ENCODE measurements at regions not wholly inside any gene's neighbourhood (a gene's known extent, or its start where the extent isn't known, plus 50 kb on each side); places are given as distances from the start of the nearest gene placed in this dataset.

DNA sequence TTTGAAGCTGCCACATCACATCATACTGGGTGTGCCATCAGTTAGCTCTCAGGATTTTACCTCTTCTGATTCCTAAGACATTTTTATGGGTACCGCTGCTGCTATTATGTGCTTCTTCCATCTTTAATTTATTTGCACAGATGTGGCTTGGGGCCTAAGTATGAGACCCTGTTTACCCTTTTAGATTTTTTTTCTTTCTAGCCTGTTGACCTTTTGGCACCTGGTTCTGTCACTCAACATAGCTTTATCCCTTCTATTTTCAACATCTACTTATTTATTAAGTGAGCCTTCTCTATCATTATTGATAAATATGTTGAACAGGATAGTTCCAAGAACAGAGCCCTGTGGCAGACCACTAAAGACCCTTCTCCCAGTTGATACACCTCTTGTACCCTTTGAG is 57.0 kb downstream of the TET3 start:
- Histone ChIP-seq H3K36me3 (no peaks in the 10 kb centered on the region), H3K4me3 (no peak overlapping the region), H3K9me3 (no peaks in the 10 kb centered on the region), H3K27ac (no peak overlapping the region), H3K27me3 (no peaks in the 10 kb centered on the region), H3K4me1 (no peaks in the 10 kb centered on the region)
- no peak for FAIRE-seq
- DNase-seq, result no peak
- ATAC-seq, result no peak
- intact Hi-C loops (cut with DNase I), result no loop called here
- no peak for TF ChIP-seq CTCF (IDR thresholded peaks at IDR 0.05)
- WGBS, 2 donors, result 95 to 96% methylated on average over 1 of the region's 1 CpG

DNA sequence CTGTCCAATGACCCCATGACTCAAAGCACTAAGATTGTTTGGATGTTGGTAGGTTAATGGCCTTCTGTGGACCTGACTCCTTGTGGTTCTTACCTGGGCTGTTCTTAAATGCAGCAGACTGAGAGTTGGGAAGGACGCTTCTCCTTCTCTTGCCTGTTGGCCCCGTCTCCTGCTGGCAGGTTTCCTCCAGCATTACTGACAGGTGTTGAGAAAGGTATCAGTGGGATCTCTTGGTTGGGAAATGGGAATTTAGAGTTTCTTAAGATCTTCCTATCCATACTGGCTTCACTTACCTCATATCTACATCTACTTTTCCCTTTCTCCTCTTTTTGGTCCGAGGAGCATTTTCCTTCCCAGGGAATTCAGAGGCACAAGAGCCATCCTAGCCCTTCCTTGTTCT is 57.9 kb downstream of the TET3 start:
- ATAC-seq, result no peak

DNA sequence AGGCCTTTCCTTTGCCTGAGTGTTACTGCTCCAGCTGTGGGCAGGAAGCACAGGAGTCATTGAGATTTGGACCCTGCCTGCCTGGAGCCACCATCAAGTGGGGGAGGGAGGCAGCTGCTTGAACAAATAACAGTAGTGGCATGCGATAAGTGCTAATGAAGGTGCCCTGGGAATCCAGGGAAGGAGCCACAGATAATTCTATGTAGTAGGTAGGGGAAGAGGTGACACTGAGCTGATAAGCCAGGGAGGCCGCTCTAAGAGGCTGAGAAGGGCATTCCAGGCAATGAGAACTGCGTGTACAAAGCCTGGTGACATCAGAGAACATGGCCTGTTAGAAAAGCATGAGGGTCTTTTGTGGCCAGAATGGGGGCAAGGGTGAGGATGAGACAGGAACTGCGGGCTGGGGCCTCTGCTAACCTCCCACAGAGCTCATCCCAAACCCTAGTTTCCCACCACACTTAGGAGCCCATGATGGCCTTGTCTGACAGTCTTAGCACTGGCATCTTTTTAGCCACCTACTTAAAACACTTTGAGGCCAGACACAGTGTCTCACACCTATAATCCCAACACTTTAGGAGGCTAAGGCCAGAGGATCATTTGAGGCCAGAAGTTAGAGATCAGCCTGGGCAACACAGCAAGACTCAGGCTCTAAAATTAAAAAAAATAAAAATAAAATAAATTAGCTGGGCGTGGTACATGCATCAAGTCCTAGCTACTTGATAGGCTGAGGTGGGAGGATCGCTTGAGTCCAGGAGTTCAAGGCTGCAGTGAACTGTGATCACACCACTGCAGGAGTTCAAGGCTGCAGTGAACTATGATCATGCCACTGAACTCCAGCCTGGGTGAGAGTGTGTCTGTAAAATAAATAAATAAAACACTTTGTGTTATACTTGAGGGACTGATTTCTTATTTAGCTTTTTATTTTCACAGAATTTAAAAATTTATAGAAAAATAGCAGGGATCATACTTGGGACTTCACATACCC is 58.9 kb downstream of the TET3 start:
- 91 to 94% methylated on average over 6 of the region's 6 CpGs for WGBS, 2 donors
- Histone ChIP-seq H3K27me3 (no peaks in the 10 kb centered on the region), H3K36me3 (peaks cover 0 to 6% (median 0%) of the 10 kb centered on the region in 3 donors), H3K4me1 (no peaks in the 10 kb centered on the region), H3K9me3 (no peaks in the 10 kb centered on the region), H3K4me3 (no peak overlapping the region), H3K27ac (no peak overlapping the region)
- intact Hi-C loops (cut with DNase I), result no loop called here
- DNase-seq (no peak), ATAC-seq (no peak), FAIRE-seq (no peak)
- no peak for TF ChIP-seq CTCF (IDR thresholded peaks at IDR 0.05)

More for the DNA sequence above, 57.9 kb downstream of the TET3 start:
- Histone ChIP-seq H3K4me1 (no peaks in the 10 kb centered on the region), H3K36me3 (no peaks in the 10 kb centered on the region), H3K4me3 (no peak overlapping the region), H3K9me3 (no peaks in the 10 kb centered on the region), H3K27me3 (no peaks in the 10 kb centered on the region), H3K27ac (no peak overlapping the region)
- FAIRE-seq (no peak), DNase-seq (no peak)
- intact Hi-C loops (cut with DNase I), result no loop called here
- WGBS, 2 donors, result 93 to 94% methylated on average over 3 of the region's 3 CpGs
- no peak for TF ChIP-seq CTCF (IDR thresholded peaks at IDR 0.05)

DNA sequence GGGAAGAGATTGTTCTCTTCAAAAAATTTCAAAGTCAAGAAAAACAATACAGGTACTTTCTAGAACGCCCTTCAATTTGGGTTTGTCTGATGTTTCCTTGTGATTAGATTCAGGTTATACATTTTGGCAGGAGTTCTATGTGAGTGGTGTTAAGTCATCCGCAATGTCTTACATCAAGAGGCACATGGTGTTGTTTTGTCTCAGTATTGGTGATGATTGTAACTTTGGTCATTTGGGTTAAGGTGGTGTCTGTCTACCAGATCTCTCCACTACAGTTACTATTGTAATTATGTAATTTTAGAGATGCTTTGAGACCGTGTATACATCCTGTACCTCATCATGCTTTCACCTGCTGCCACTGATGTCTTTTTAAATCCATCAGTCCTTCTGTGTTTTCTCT is 60.3 kb downstream of the TET3 start:
- Histone ChIP-seq H3K9me3 (no peaks in the 10 kb centered on the region), H3K27me3 (no peaks in the 10 kb centered on the region), H3K4me3 (no peak overlapping the region), H3K4me1 (no peaks in the 10 kb centered on the region), H3K36me3 (peaks cover 0 to 6% (median 0%) of the 10 kb centered on the region in 3 donors), H3K27ac (no peak overlapping the region)
- DNase-seq, result no peak
- ATAC-seq, result no peak
- WGBS, 2 donors, result 85 to 89% methylated on average over 3 of the region's 3 CpGs
- no peak for FAIRE-seq
- intact Hi-C loops (cut with DNase I), result no loop called here
- TF ChIP-seq CTCF (IDR thresholded peaks at IDR 0.05), result no peak

GRCh38 chr2:74045454-74045853 is 60.7 kb downstream of the TET3 start:
- FAIRE-seq (no peak), ATAC-seq (no peak), DNase-seq (no peak)
- Histone ChIP-seq H3K27me3 (no peaks in the 10 kb centered on the region), H3K36me3 (peaks cover 0 to 6% (median 0%) of the 10 kb centered on the region in 3 donors), H3K27ac (no peak overlapping the region), H3K4me3 (no peak overlapping the region), H3K4me1 (no peaks in the 10 kb centered on the region), H3K9me3 (no peaks in the 10 kb centered on the region)
- intact Hi-C loops (cut with DNase I), result no loop called here
- 79 to 81% methylated on average over 5 of the region's 5 CpGs for WGBS, 2 donors
- no peak for TF ChIP-seq CTCF (IDR thresholded peaks at IDR 0.05)

All from pancreas (tissue), 10 donors.